ENCODE measurements at regions not wholly inside any gene's neighbourhood (a gene's known extent, or its start where the extent isn't known, plus 50 kb on each side); places are given as distances from the start of the nearest gene placed in this dataset.
"Not testable (repeated sequence)": the region's sequence is repeated elsewhere in the genome, so short reads cannot be mapped to it uniquely, and the experiment has no call there.

DNA sequence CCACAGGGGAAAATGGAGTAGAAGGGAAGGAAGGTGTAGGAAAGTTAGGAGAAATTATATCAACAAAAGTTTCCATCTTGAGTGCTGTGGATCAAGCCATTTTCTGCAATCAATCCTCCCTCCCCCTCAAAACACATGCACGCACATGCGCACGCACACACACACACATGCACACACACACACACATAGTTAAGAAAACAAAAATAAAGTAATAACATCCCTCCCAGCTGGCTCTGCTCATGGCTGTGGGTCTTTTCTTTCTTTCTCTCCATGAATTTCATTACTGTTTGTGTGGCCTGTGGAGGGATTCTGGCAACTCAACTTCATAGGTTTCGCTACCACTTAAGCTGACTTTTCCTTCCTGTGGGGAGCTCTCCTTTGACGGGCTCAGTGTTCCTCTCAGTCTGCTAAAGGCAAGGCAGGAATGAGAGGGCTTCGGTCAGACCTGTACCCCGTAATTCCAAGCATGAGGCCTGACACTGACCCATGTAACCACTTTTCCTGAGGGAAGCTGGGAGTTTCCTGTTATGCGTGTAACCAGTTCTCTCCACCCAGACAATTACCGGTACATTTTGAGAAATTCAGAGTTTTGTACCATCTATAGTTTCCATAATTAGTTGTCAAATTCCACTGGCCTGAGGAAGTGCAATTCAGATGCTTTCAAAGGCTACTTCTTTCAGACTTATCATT is 79.8 kb downstream of the ZNF92 start:
- no peak for DNase-seq (ENCODE audit: extremely low read depth, low read depth)
- TF ChIP-seq, protein P1, sequence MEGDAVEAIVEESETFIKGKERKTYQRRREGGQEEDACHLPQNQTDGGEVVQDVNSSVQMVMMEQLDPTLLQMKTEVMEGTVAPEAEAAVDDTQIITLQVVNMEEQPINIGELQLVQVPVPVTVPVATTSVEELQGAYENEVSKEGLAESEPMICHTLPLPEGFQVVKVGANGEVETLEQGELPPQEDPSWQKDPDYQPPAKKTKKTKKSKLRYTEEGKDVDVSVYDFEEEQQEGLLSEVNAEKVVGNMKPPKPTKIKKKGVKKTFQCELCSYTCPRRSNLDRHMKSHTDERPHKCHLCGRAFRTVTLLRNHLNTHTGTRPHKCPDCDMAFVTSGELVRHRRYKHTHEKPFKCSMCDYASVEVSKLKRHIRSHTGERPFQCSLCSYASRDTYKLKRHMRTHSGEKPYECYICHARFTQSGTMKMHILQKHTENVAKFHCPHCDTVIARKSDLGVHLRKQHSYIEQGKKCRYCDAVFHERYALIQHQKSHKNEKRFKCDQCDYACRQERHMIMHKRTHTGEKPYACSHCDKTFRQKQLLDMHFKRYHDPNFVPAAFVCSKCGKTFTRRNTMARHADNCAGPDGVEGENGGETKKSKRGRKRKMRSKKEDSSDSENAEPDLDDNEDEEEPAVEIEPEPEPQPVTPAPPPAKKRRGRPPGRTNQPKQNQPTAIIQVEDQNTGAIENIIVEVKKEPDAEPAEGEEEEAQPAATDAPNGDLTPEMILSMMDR (IDR thresholded peaks at IDR 0.05; ENCODE audit: low read depth, low read length): no peak

DNA sequence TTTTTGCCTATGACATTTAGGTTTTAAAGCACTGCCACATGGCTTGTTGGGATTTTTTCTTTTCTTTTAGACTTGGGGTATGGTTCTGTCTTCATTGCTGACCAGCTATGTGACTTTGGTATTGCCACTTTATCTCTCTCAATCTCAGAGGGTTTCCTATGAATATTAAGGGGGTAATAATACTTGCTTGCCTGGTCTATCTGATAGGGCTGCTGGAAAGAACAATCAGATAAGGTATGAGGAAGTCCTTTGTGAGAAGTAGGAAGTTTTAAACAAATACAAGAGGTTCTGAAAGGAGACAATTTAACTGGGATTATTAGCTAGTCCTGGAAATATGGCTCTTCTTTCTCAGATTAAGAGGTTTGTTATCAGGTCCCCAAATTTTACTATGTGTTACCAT is 80.8 kb downstream of the ZNF92 start:
- TF ChIP-seq, protein P1 (IDR thresholded peaks at IDR 0.05; ENCODE audit: low read depth, low read length): no peak
- no peak for DNase-seq (ENCODE audit: extremely low read depth, low read depth)

DNA sequence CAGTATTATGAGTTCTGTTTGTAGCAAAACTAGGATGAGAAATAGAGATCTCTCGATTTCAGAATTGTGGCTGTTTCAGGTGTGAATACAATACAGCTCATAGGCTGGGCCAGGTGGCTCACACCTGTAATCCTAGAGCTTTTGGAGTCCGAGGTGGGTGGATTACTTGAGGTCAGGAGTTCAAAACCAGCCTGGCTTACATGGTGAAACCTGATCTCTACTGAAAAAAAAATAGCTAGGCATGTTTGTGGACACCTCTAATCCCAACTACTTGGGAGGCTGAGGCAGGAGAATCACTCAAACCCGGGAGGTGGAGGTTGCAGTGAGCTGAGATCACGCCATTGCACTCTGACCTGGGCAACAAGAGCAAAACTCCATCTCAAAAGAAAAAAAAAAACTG is 81.4 kb downstream of the ZNF92 start:
- DNase-seq (ENCODE audit: extremely low read depth, low read depth): not testable (repeated sequence)

DNA sequence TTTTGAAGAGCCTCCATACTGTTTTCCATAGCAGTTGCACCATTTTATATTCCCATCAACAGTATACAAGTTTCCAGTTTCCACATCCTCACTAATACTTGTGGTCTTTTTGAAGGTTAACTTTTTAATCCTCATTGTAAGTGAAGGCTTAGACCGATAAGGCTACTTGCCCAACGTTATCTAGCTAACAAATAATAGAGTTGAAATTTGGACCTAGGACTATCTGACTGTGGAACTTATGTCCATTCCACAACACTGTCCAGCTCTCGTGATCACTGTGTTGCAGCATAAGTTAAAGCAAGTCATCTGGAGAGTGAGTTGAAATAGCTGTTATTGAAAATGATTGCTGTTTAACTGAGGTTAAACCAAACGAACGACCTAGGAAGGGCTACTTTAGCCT is 84.0 kb downstream of the ZNF92 start:
- no peak for DNase-seq (ENCODE audit: extremely low read depth, low read depth)
- TF ChIP-seq, protein P1 (IDR thresholded peaks at IDR 0.05; ENCODE audit: low read depth, low read length): no peak

DNA sequence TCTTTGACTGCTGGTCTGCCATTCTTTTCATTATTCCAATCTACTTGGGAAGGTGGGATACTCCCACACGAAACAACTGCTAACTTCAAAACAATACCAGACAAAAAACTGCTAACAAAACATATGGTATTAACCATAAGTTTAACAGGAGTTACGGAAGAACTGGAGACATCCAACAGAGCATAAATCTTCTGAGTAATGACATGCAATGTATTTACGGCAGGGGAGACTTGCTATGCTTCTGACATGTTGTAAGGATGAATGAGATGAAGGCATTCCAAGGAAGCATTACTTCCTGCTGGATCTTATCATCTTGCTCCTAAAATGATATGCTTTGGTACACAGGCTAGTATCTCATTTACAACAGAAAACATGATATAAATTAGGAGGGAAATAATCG is 85.8 kb downstream of the ZNF92 start:
- TF ChIP-seq, protein P1 (IDR thresholded peaks at IDR 0.05; ENCODE audit: low read depth, low read length): no peak
- DNase-seq (ENCODE audit: extremely low read depth, low read depth): no peak

DNA sequence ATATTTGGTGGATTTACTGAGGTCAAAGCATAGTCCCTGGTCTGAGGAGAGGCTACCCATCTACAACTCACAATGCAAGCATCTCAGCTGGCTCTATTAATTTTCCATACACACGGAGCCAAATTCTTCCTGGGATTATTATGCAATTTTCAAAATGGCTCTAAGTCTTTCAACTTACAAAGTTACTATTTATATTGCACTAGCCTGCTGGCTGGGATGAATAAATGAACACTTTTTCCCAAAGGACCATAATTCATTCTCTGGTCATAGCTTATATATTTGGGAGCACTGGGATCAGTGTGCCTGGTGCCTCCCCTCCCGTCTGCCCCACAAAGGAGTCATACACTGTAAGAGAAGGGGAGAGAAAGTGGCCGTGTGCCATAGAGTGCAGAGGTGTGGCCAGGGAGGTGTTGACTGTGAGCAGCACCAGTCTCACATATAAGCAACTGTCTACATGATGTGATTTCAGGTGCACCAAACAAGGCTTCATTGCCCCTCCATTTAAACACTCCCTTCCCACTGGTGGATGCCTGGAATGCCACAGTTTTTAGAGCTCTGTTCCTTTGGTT is 88.6 kb downstream of the ZNF92 start:
- TF ChIP-seq, protein P1 (IDR thresholded peaks at IDR 0.05; ENCODE audit: low read depth, low read length): no peak
- DNase-seq (ENCODE audit: extremely low read depth, low read depth): no peak

DNA sequence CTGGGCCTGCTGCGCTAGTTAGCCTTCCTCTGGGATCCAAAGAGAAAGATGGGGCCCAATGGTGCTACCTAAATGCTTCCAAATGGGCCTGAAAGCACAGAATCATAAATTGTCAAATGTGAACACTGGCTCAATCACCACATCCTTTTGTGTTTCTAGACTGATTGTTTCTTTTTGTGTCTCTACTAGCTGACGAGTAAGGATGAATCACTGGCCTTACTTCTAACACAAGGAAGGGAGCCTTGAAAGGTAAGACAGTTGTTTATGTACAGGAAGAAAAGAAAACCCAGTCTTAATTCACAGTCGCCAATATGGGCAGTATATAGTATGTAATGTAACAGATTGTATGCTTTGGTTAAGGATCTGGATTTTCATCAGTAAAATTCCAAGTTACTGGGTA is 89.5 kb downstream of the ZNF92 start:
- no peak for DNase-seq (ENCODE audit: extremely low read depth, low read depth)
- TF ChIP-seq, protein P1 (IDR thresholded peaks at IDR 0.05; ENCODE audit: low read depth, low read length): no peak

DNA sequence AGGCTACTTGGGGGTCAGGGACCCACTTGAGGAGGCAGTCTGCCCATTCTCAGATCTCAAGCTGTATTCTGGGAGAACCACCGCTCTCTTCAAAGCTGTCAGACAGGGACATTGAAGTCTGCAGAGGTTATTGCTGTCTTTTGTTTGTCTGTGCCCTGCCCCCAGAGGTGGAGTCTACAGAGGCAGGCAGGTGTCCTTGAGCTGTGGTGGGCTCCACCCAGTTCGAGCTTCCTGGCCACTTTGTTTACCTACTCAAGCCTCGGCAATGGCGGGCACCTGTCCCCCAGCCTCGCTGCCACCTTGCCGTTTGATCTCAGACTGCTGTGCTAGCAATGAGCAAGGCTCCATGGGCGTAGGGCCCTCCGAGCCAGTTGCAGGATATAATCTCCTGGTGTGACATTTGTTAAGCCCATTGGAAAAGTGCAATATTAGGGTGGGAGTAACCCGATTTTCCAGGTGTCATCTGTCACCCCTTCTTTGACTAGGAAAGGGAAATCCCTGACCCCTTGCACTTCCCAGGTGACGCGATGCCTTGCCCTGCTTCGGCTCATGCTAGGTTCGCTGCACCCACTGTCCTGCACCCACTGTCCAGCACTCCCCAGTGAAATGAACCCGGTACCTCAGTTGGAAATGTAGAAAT is 96.4 kb downstream of the ZNF92 start:
- not testable (repeated sequence) for DNase-seq (ENCODE audit: extremely low read depth, low read depth)
